ENCODE measurements at regions not wholly inside any gene's neighbourhood (a gene's known extent, or its start where the extent isn't known, plus 50 kb on each side); places are given as distances from the start of the nearest gene placed in this dataset.

DNA sequence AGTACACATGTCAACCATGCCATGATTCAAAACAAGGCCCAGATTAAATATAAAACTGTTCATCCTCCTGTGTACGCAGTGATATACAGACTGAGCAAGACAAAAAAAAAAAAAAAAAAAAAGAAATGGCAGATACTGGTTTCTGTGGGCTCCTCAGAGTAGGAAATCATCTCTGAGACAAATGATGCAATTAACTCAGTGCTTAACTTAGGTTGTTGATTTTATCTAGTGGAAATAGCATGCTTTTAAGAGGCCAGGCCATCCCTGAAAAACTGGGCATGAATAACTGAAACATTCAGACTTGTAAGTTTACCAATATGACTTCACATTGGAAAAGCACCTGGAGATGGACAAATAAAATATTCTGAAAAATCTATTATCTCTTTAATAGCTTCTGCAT is 69.0 kb downstream of the DKK1 start:
- Histone ChIP-seq H3K4me2 (ENCODE audit: insufficient read depth, insufficient read length, low read length) (no peak overlapping the region), H3K9me3 (ENCODE audit: control insufficient read depth, low read depth, low read length) (no peaks in the 10 kb centered on the region), H4K5ac (ENCODE audit: insufficient read length, low read depth, low read length) (no peak overlapping the region), H3K9ac (ENCODE audit: extremely low read depth, insufficient read length, low read length) (no peak overlapping the region), H3K23ac (ENCODE audit: insufficient read length, low read depth, low read length) (no peak overlapping the region), H3K14ac (ENCODE audit: insufficient read depth, low read length) (no peak overlapping the region), H2AK5ac (ENCODE audit: insufficient read length, low read length) (no peak overlapping the region), H3K18ac (ENCODE audit: insufficient read length, low read depth, low read length) (no peak overlapping the region), H4K91ac (ENCODE audit: insufficient read length, low read depth, low read length) (no peak overlapping the region), H4K20me1 (ENCODE audit: control insufficient read depth, insufficient read depth, insufficient read length) (no peaks in the 10 kb centered on the region), H3K27me3 (ENCODE audit: insufficient read depth, low read length) (no peaks in the 10 kb centered on the region), H2AFZ (ENCODE audit: low read length) (no peak overlapping the region), H3K4ac (ENCODE audit: low read depth, low read length) (no peak overlapping the region), H3K56ac (ENCODE audit: insufficient read length, low read depth, low read length) (no peak overlapping the region), H3K79me1 (ENCODE audit: insufficient read depth, low read depth, low read length, poor library complexity, severe bottlenecking) (no peaks in the 10 kb centered on the region), H4K8ac (replicated peaks; ENCODE audit: insufficient read length, low read depth, low read length) (no peak overlapping the region), H2BK120ac (ENCODE audit: low read depth, low read length, poor library complexity, severe bottlenecking) (no peak overlapping the region), H2BK5ac (ENCODE audit: insufficient read length, low read length) (no peak overlapping the region), H3K23me2 (ENCODE audit: insufficient read length, low read depth, low read length, poor library complexity, severe bottlenecking) (no peaks in the 10 kb centered on the region), H2BK15ac (ENCODE audit: low read depth, low read length) (no peak overlapping the region), H3T11ph (ENCODE audit: low read length) (no peak overlapping the region), H3K79me2 (ENCODE audit: insufficient read depth, low read length) (no peaks in the 10 kb centered on the region), H2BK12ac (ENCODE audit: insufficient read length, low read depth, low read length) (no peak overlapping the region), H3K27ac (ENCODE audit: insufficient read length, low read depth, low read length) (no peak overlapping the region), H2BK20ac (ENCODE audit: low read depth, low read length, poor library complexity, severe bottlenecking) (no peak overlapping the region), H3K4me1 (ENCODE audit: insufficient read depth, low read length) (peaks cover 2% of the 10 kb centered on the region; the same call in 1 of the 2 replicates)
- Mint-ChIP-seq H3K27ac (no peak overlapping the region), H3K36me3 (ENCODE audit: insufficient read depth in 1 of 3, low read depth in 3 of 3) (no peaks in the 10 kb centered on the region), H3K4me1 (peaks cover 0 to 5% of the 10 kb centered on the region in 2 experiments; a peak in 2 of 4 replicates), H3K27me3 (ENCODE audit: low read depth) (peaks cover 7% of the 10 kb centered on the region), H3K9me3 (no peaks in the 10 kb centered on the region), H3K4me3 (no peak overlapping the region)
- DNase-seq, result no peak
- no CpG with 5 or more reads among the region's 1 CpG for WGBS (ENCODE audit: extremely low coverage, insufficient read length, low lambda C conversion rate)
- TF ChIP-seq, protein P1, sequence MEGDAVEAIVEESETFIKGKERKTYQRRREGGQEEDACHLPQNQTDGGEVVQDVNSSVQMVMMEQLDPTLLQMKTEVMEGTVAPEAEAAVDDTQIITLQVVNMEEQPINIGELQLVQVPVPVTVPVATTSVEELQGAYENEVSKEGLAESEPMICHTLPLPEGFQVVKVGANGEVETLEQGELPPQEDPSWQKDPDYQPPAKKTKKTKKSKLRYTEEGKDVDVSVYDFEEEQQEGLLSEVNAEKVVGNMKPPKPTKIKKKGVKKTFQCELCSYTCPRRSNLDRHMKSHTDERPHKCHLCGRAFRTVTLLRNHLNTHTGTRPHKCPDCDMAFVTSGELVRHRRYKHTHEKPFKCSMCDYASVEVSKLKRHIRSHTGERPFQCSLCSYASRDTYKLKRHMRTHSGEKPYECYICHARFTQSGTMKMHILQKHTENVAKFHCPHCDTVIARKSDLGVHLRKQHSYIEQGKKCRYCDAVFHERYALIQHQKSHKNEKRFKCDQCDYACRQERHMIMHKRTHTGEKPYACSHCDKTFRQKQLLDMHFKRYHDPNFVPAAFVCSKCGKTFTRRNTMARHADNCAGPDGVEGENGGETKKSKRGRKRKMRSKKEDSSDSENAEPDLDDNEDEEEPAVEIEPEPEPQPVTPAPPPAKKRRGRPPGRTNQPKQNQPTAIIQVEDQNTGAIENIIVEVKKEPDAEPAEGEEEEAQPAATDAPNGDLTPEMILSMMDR (conservative IDR thresholded peaks at IDR 0.05), result no peak
